A549 (cell line): ENCODE measurements at regions not wholly inside any gene's neighbourhood (a gene's known extent, or its start where the extent isn't known, plus 50 kb on each side); places are given as distances from the start of the nearest gene placed in this dataset.

Experiments used
- ATAC-seq, 2 experiments: fragments of 200-7000 bp in 1 of 2; fragments of >200 bp in 1 of 2; cut with Nextera tagmentation in 1 of 2; cut with Tn5 transposase in 1 of 2; 3 replicates each; pipeline versions ENCODE4 v1.8.0 to v1.9.1; 2018 to 2020; ENCODE audit warnings: mild to moderate bottlenecking in 1 of 2, moderate library complexity in 1 of 2
- CTCF ChIA-PET: fragments of 300-600 bp; sonication (Branson Sonifier 250); formaldehyde crosslinking; extraction: SDS; loops from one replicate; lab custom pipeline; 2021; ENCODE audit warnings: antibody characterized with exemption, inconsistent platforms; lab: Yijun Ruan, JAX
- POLR2A ChIA-PET: fragments of 350-600 bp; formaldehyde crosslinking; extraction: SDS; loops from one replicate; lab custom pipeline; 2021; ENCODE audit warnings: antibody characterized with exemption, inconsistent platforms; lab: Yijun Ruan, JAX
- DNase-seq, 2 experiments: peaks; one replicate each; pipeline versions ENCODE4 v3.0.0 to v3.0.0-alpha.2; 2011 to 2016; ENCODE audit warnings: low read depth in 1 of 2, low spot score in 1 of 2
- FAIRE-seq: peaks from 2 replicates; lab custom pipeline; 2011; peaks lifted over from hg19 to GRCh38; lab: Jason Lieb, UNC
- H3K27ac ChIP-seq, 2 experiments: fragments of >200 bp; sonication (Bioruptor Twin); formaldehyde crosslinking; 3 replicates each; pipeline ENCODE4 v1.5.1; 2016 to 2017
- H3K4me1 ChIP-seq: fragments of >200 bp; sonication (Bioruptor Twin); formaldehyde crosslinking; 3 replicates; pipeline ENCODE4 v1.6.1; 2016
- H3K4me2 ChIP-seq: fragments of >200 bp; sonication (Bioruptor Twin); formaldehyde crosslinking; 3 replicates; pipeline ENCODE4 v1.6.1; 2016
- H3K4me3 ChIP-seq: fragments of >200 bp; sonication (Bioruptor Twin); formaldehyde crosslinking; 3 replicates; pipeline ENCODE4 v1.5.1; 2016
- H3K9me3 ChIP-seq: fragments of >200 bp; sonication (Bioruptor Twin); formaldehyde crosslinking; 3 replicates; pipeline ENCODE4 v1.6.1; 2016
- EP300 ChIP-seq, 2 experiments: fragments of >200 bp; sonication (Bioruptor Twin); formaldehyde crosslinking; IDR thresholded peaks; 2 replicates in 1 of 2; 3 replicates in 1 of 2; pipeline ENCODE4 v1.6.1; 2016 to 2017
- FOSL2 ChIP-seq, 2 experiments: fragments of 450-650 bp in 1 of 2; fragments of >200 bp in 1 of 2; sonication (Bioruptor Twin) in 1 of 2; formaldehyde crosslinking; IDR thresholded peaks; 2 replicates each; pipeline versions ENCODE4 v1.5.0 to v1.6.1; 2016 to 2020; ENCODE audit warnings: mild to moderate bottlenecking in 1 of 2, moderate library complexity in 1 of 2
- KDM1A ChIP-seq: fragments of 200-600 bp; sonication (generic); IDR thresholded peaks from 2 replicates; pipeline ENCODE4 v1.6.1; 2016; ENCODE audit warnings: low read depth, mild to moderate bottlenecking
- MAX ChIP-seq: IDR thresholded peaks from 2 replicates; pipeline ENCODE4 v1.6.1; 2012
- MYC ChIP-seq: IDR thresholded peaks from 2 replicates; pipeline ENCODE4 v1.6.1; 2012; ENCODE audit warnings: mild to moderate bottlenecking, inconsistent platforms, low read length, improper control_type of control experiment, borderline replicate concordance
- PBX3 ChIP-seq: IDR thresholded peaks from 2 replicates; pipeline ENCODE4 v1.6.1; 2012
- RARB ChIP-seq: fragments of 250-450 bp; sonication (Bioruptor Pico); IDR thresholded peaks from 2 replicates; pipeline ENCODE4 v1.8.0; 2021; ENCODE audit warnings: mild to moderate bottlenecking, moderate library complexity
- RFX5 ChIP-seq: fragments of 450-650 bp; IDR thresholded peaks from 2 replicates; pipeline ENCODE4 v1.7.1; 2014; ENCODE audit warnings: antibody characterized with exemption, mild to moderate bottlenecking, moderate library complexity
- ZSCAN20 ChIP-seq: fragments of 250-450 bp; sonication (Bioruptor Pico); IDR thresholded peaks from 2 replicates; pipeline ENCODE4 v1.8.0; 2022; ENCODE audit warnings: mild to moderate bottlenecking, moderate library complexity
- WGBS: methylation state at CpG from one replicate; pipeline ENCODE4 v1.1.6; 2017; ENCODE audit errors: missing lambda C conversion rate; 5-methylcytosine and 5-hydroxymethylcytosine counted together

GRCh38 chr7:113968713-113969112 is 49.9 kb upstream of the PPP1R3A start:
- POLR2A ChIA-PET = no interaction called here
- Histone ChIP-seq H3K4me2 (no peak overlapping the region), H3K4me3 (no peak overlapping the region), H3K4me1 (no peaks in the 10 kb centered on the region), H3K9me3 (no peaks in the 10 kb centered on the region), H3K27ac (no peak overlapping the region)
- WGBS = 29% methylated on average over 2 of the region's 2 CpGs
- CTCF ChIA-PET = no interaction called here
- DNase-seq = no peak
- FAIRE-seq = no peak
- ATAC-seq = no peak
- no peak for TF ChIP-seq RFX5
- no peak for TF ChIP-seq RARB (CRISPR knock-in tag)
- no peak for TF ChIP-seq EP300 (IDR thresholded peaks at IDR 0.05)
- TF ChIP-seq KDM1A = no peak
- TF ChIP-seq MAX = no peak
- no peak for TF ChIP-seq FOSL2 (IDR thresholded peaks at IDR 0.05)
- TF ChIP-seq FOSL2 (CRISPR knock-in tag; IDR thresholded peaks at IDR 0.05) = no peak
- no peak for TF ChIP-seq PBX3
- no peak for TF ChIP-seq MYC
- no peak for TF ChIP-seq ZSCAN20 (CRISPR knock-in tag)
